A673 (cell line): ENCODE measurements at regions not wholly inside any gene's neighbourhood (a gene's known extent, or its start where the extent isn't known, plus 50 kb on each side); places are given as distances from the start of the nearest gene placed in this dataset.
A peak's percentile ranks its signal among the peaks of the same experiment; 100 is the strongest.

ENCODE experiments used
- BruUV-seq: library from RNA; stranded (reverse); fragments of 400-500 nt; replicated peaks from 2 replicates; lab custom pipeline; 2021; lab: Mats Ljungman, UMichigan
- CTCF ChIA-PET: fragments of 300-600 bp; sonication (Branson Sonifier 250); formaldehyde crosslinking; loops from one replicate; lab custom pipeline; 2022; ENCODE audit warnings: antibody characterized with exemption; lab: Charles Lee
- POLR2A ChIA-PET: fragments of 300-600 bp; sonication (Branson Sonifier 250); formaldehyde crosslinking; loops from one replicate; lab custom pipeline; 2022; ENCODE audit warnings: antibody characterized with exemption; ENCODE audit not compliant: low non-redundant PET; lab: Charles Lee
- DNase-seq: peaks from one replicate; pipeline ENCODE4 v3.0.0-alpha.2; 2015; ENCODE audit warnings: low spot score
- H3K27ac ChIP-seq: fragments of 200-600 bp; sonication (generic); 2 replicates; pipeline ENCODE4 v1.5.1; 2016; ENCODE audit warnings: mixed run types, low read depth, mild to moderate bottlenecking, mixed read lengths, antibody characterized with exemption, low read length; ENCODE audit not compliant: poor library complexity, severe bottlenecking
- H3K27me3 ChIP-seq: fragments of 200-600 bp; sonication (generic); replicated peaks from 2 replicates; pipeline ENCODE4 v1.6.1; 2017; ENCODE audit warnings: mixed run types, low read depth, mild to moderate bottlenecking, mixed read lengths, antibody characterized with exemption, low read length; ENCODE audit not compliant: insufficient read depth, poor library complexity
- H3K36me3 ChIP-seq: fragments of 200-600 bp; sonication (generic); 2 replicates; pipeline ENCODE4 v1.6.1; 2016; ENCODE audit warnings: mixed run types, mild to moderate bottlenecking, mixed read lengths, antibody characterized with exemption, low read length; ENCODE audit not compliant: insufficient read depth, poor library complexity, severe bottlenecking
- H3K4me1 ChIP-seq: fragments of 200-600 bp; sonication (generic); 2 replicates; pipeline ENCODE4 v1.6.1; 2017; ENCODE audit warnings: mixed run types, mild to moderate bottlenecking, mixed read lengths, antibody characterized with exemption, low read length; ENCODE audit not compliant: insufficient read depth, poor library complexity, severe bottlenecking
- H3K4me3 ChIP-seq: fragments of 200-600 bp; sonication (generic); 2 replicates; pipeline ENCODE4 v1.5.1; 2016; ENCODE audit warnings: low read depth, mixed run types, mild to moderate bottlenecking, mixed read lengths, low read length; ENCODE audit not compliant: poor library complexity, severe bottlenecking
- H3K9me3 ChIP-seq: fragments of 200-600 bp; sonication (generic); 2 replicates; pipeline ENCODE4 v1.6.1; 2016; ENCODE audit warnings: mixed run types, low read depth, mild to moderate bottlenecking, mixed read lengths, antibody characterized with exemption, low read length; ENCODE audit not compliant: poor library complexity, severe bottlenecking
- CTCF ChIP-seq: fragments of 300-800, 200-600 bp; sonication (generic); conservative IDR thresholded peaks from 2 replicates; pipeline ENCODE4 v1.5.1; 2017; ENCODE audit warnings: low read depth, mild to moderate bottlenecking, antibody characterized with exemption, low read length, moderate library complexity, mixed read lengths
- EZH2 ChIP-seq: fragments of 200-600 bp; sonication (generic); IDR thresholded peaks from 2 replicates; pipeline ENCODE4 v1.6.1; 2017; ENCODE audit warnings: borderline replicate concordance, low read depth, mild to moderate bottlenecking, mixed read lengths, antibody characterized with exemption, low read length; ENCODE audit not compliant: poor library complexity, severe bottlenecking
- intact Hi-C: fragments of 100-400 bp; cut with micrococcal nuclease; formaldehyde crosslinking; loops from one replicate; pipeline ENCODE4 v1.10.0; 2022; ENCODE audit not compliant: unreplicated experiment

- TF ChIP-seq EZH2 (no peak), CTCF (no peak)
- BruUV-seq = no TSS peak
- POLR2A ChIA-PET = no interaction called here
- Histone ChIP-seq H3K4me1 (no peaks in the 10 kb centered on the region), H3K27me3 (peaks cover 5% of the 10 kb centered on the region), H3K9me3 (no peaks in the 10 kb centered on the region), H3K27ac (no peak overlapping the region), H3K36me3 (no peaks in the 10 kb centered on the region), H3K4me3 (no peak overlapping the region)
- CTCF ChIA-PET = no interaction called here
- intact Hi-C loops = no loop called here
- DNase-seq = no peak
Observed at GRCh38 chr14:98752660-98753059, 519.3 kb downstream of the BCL11B start.

GRCh38 chr14:98754343-98755020 is 517.5 kb downstream of the BCL11B start:
- DNase-seq = peak; percentile 3
- Histone ChIP-seq H3K27me3 (peaks cover 4% of the 10 kb centered on the region), H3K27ac (no peak overlapping the region), H3K9me3 (no peaks in the 10 kb centered on the region), H3K4me3 (no peak overlapping the region), H3K36me3 (no peaks in the 10 kb centered on the region), H3K4me1 (no peaks in the 10 kb centered on the region)
- CTCF ChIA-PET = no interaction called here
- BruUV-seq = no TSS peak
- intact Hi-C loops = no loop called here
- POLR2A ChIA-PET = no interaction called here
- TF ChIP-seq CTCF (no peak), EZH2 (no peak)

- Histone ChIP-seq H3K27ac (no peak overlapping the region), H3K27me3 (no peaks in the 10 kb centered on the region), H3K4me3 (no peak overlapping the region), H3K4me1 (no peaks in the 10 kb centered on the region), H3K36me3 (no peaks in the 10 kb centered on the region), H3K9me3 (no peaks in the 10 kb centered on the region)
- POLR2A ChIA-PET = no interaction called here
- no TSS peak for BruUV-seq
- intact Hi-C loops = no loop called here
- CTCF ChIA-PET = no interaction called here
- DNase-seq = no peak
- TF ChIP-seq EZH2 = no peak
- TF ChIP-seq CTCF = no peak
Observed at GRCh38 chr14:98756749-98757148, 515.2 kb downstream of the BCL11B start.
